ENCODE measurements at regions not wholly inside any gene's neighbourhood (a gene's known extent, or its start where the extent isn't known, plus 50 kb on each side); places are given as distances from the start of the nearest gene placed in this dataset.

GRCh38 chr7:152968514-152968913 is 209.0 kb downstream of the ACTR3B start:
- ATAC-seq (ENCODE audit: low read depth) (no peak), DNase-seq (no peak)
- no TSS peak for BruUV-seq (replicated peaks)
- Histone ChIP-seq H2AK9ac (replicated peaks; ENCODE audit: low read depth, low read length, poor library complexity) (no peak overlapping the region), H2BK15ac (ENCODE audit: low read depth, low read length) (no peak overlapping the region), H3K4me2 (ENCODE audit: low read depth, low read length) (no peak overlapping the region), H3K4me3 (ENCODE audit: insufficient read depth, low read depth, low read length) (no peak overlapping the region), H3K18ac (ENCODE audit: low read depth, low read length) (no peak overlapping the region), H3K9me1 (ENCODE audit: insufficient read depth, low read length) (no peaks in the 10 kb centered on the region), H3K4me1 (ENCODE audit: control insufficient read depth, insufficient read depth, low read length) (no peaks in the 10 kb centered on the region), H2AK5ac (ENCODE audit: low read depth, low read length) (no peak overlapping the region), H3K23ac (ENCODE audit: low read depth, low read length) (no peak overlapping the region), H3K4ac (ENCODE audit: low read depth, low read length) (no peak overlapping the region), H4K8ac (ENCODE audit: low read depth in 2 of 2, low read length in 2 of 2) (no peak overlapping the region), H2AFZ (replicated peaks; ENCODE audit: low read length, poor library complexity) (no peak overlapping the region), H3K27ac (ENCODE audit: insufficient read depth, low read length) (no peak overlapping the region), H4K20me1 (ENCODE audit: insufficient read depth, low read length) (no peaks in the 10 kb centered on the region), H2BK120ac (ENCODE audit: low read depth, low read length) (no peak overlapping the region), H3K36me3 (ENCODE audit: control insufficient read depth, insufficient read depth, low read length) (no peaks in the 10 kb centered on the region), H3K27me3 (ENCODE audit: control insufficient read depth, insufficient read depth, low read length) (no peaks in the 10 kb centered on the region), H3K9ac (ENCODE audit: low read depth, low read length) (no peak overlapping the region), H2BK20ac (ENCODE audit: low read depth, low read length) (no peak overlapping the region), H3K56ac (ENCODE audit: extremely low read depth, insufficient read depth, low read length) (no peak overlapping the region), H3K79me1 (ENCODE audit: low read depth in 1 of 2, low read length in 2 of 2) (no peaks in the 10 kb centered on the region), H4K5ac (ENCODE audit: low read depth, low read length) (no peak overlapping the region), H3K14ac (replicated peaks; ENCODE audit: low read depth, low read length) (no peak overlapping the region), H4K91ac (ENCODE audit: insufficient read depth, low read depth, low read length) (no peak overlapping the region), H2BK5ac (ENCODE audit: low read depth, low read length, poor library complexity, severe bottlenecking) (no peak overlapping the region), H3K9me3 (ENCODE audit: control insufficient read depth, insufficient read depth, low read length) (peaks cover 22% of the 10 kb centered on the region)
- dilution Hi-C loops (cut with HindIII; ENCODE audit: low sequenced_read_pairs, unreplicated experiment) (no loop called here), in situ Hi-C loops (cut with MboI; ENCODE audit: low sequenced_read_pairs) (no loop called here), intact Hi-C loops (cut with micrococcal nuclease) (no loop called here)
- TF ChIP-seq BHLHE40 (IDR thresholded peaks at IDR 0.05; ENCODE audit: low read depth, low read length) (no peak), CEBPB (IDR thresholded peaks at IDR 0.05; ENCODE audit: low read depth, low read length) (no peak), MAZ (IDR thresholded peaks at IDR 0.05; ENCODE audit: borderline replicate concordance, low read depth, low read length) (no peak), MXI1 (IDR thresholded peaks at IDR 0.05; ENCODE audit: borderline replicate concordance, low read depth, low read length) (no peak), CTCF (conservative IDR thresholded peaks at IDR 0.05; ENCODE audit: low read depth, low read length) (no peak), MAFK (IDR thresholded peaks at IDR 0.05; ENCODE audit: low read depth, low read length) (no peak), POLR2A (IDR thresholded peaks at IDR 0.05; ENCODE audit: low read depth, low read length) (no peak), USF2 (IDR thresholded peaks at IDR 0.05; ENCODE audit: low read depth, low read length) (no peak), NFE2L2 (IDR thresholded peaks at IDR 0.05; ENCODE audit: low read depth, low read length) (no peak), FOS (IDR thresholded peaks at IDR 0.05; ENCODE audit: low read depth, low read length) (no peak), SMC3 (IDR thresholded peaks at IDR 0.05; ENCODE audit: low read depth, low read length) (no peak), CHD1 (IDR thresholded peaks at IDR 0.05; ENCODE audit: low read depth, low read length) (no peak), RCOR1 (IDR thresholded peaks at IDR 0.05; ENCODE audit: insufficient replicate concordance, low read length) (no peak)
- ChIA-PET CTCF (no interaction called here), POLR2A (ENCODE audit: unreplicated experiment) (no interaction called here)
- no CpG with 5 or more reads among the region's 3 CpGs for WGBS, 2 experiments (ENCODE audit: extremely low coverage in 2 of 2, insufficient read length in 1 of 2)
